IMR-90 (cell line): ENCODE measurements at regions not wholly inside any gene's neighbourhood (a gene's known extent, or its start where the extent isn't known, plus 50 kb on each side); places are given as distances from the start of the nearest gene placed in this dataset.

Experiments
- POLR2A ChIP-seq: IDR thresholded peaks from 2 replicates; pipeline ENCODE4 v1.6.1; 2012; ENCODE audit warnings: mild to moderate bottlenecking, low read depth, low read length
- TF ChIP-seq, protein P1 (sequence below): conservative IDR thresholded peaks from 2 replicates; pipeline ENCODE4 v1.5.1; 2012; ENCODE audit warnings: mild to moderate bottlenecking, low read depth, low read length, improper control_type of control experiment

- no peak for TF ChIP-seq POLR2A
- TF ChIP-seq, protein P1, sequence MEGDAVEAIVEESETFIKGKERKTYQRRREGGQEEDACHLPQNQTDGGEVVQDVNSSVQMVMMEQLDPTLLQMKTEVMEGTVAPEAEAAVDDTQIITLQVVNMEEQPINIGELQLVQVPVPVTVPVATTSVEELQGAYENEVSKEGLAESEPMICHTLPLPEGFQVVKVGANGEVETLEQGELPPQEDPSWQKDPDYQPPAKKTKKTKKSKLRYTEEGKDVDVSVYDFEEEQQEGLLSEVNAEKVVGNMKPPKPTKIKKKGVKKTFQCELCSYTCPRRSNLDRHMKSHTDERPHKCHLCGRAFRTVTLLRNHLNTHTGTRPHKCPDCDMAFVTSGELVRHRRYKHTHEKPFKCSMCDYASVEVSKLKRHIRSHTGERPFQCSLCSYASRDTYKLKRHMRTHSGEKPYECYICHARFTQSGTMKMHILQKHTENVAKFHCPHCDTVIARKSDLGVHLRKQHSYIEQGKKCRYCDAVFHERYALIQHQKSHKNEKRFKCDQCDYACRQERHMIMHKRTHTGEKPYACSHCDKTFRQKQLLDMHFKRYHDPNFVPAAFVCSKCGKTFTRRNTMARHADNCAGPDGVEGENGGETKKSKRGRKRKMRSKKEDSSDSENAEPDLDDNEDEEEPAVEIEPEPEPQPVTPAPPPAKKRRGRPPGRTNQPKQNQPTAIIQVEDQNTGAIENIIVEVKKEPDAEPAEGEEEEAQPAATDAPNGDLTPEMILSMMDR, result no peak
Observed at GRCh38 chr3:22029480-22029879, 278.5 kb upstream of the ZNF385D start.
